Activated B cell treated with CpG ODN at 0.5 μM for 24 hours (primary cell): ENCODE measurements at regions not wholly inside any gene's neighbourhood (a gene's known extent, or its start where the extent isn't known, plus 50 kb on each side); places are given as distances from the start of the nearest gene placed in this dataset.

Experiments
- ATAC-seq: fragments of 200-7000 bp; cut with Tn5 transposase; one replicate; pipeline ENCODE4 v1.10.0; 2021; ENCODE audit warnings: low read depth, mild to moderate bottlenecking, moderate library complexity
- CTCF ChIA-PET: fragments of 350-600 bp; sonication (Branson Sonifier 250); formaldehyde crosslinking; loops from one replicate; lab custom pipeline; 2021; ENCODE audit warnings: antibody characterized with exemption; lab: Charles Lee
- POLR2A ChIA-PET: fragments of 350-600 bp; sonication (Branson Sonifier 250); formaldehyde crosslinking; loops from one replicate; lab custom pipeline; 2021; ENCODE audit warnings: antibody characterized with exemption; lab: Charles Lee
- DNase-seq: peaks from one replicate; pipeline ENCODE4 v3.0.0; 2022
- H3K27ac Mint-ChIP-seq: one replicate; pipeline ENCODE4 v1.8.0; 2020; ENCODE audit warnings: mixed read lengths
- H3K27me3 Mint-ChIP-seq: one replicate; pipeline ENCODE4 v1.8.0; 2021; ENCODE audit warnings: mixed read lengths
- H3K36me3 Mint-ChIP-seq: one replicate; pipeline ENCODE4 v1.8.0; 2021; ENCODE audit warnings: low read depth, mixed read lengths
- H3K4me1 Mint-ChIP-seq: one replicate; pipeline ENCODE4 v1.8.0; 2021; ENCODE audit warnings: mixed read lengths
- H3K4me3 Mint-ChIP-seq: one replicate; pipeline ENCODE4 v1.8.0; 2020; ENCODE audit warnings: mild to moderate bottlenecking, mixed read lengths
- H3K9me3 Mint-ChIP-seq: one replicate; pipeline ENCODE4 v1.8.0; 2020; ENCODE audit warnings: mixed read lengths
- CTCF ChIP-seq: fragments of 200-600 bp; IDR thresholded peaks from one replicate; pipeline ENCODE4 v1.8.0; 2022; ENCODE audit warnings: antibody characterized with exemption, mild to moderate bottlenecking
- intact Hi-C: fragments of 100-400 bp; cut with micrococcal nuclease; formaldehyde crosslinking; loops from one replicate; pipeline ENCODE4 v1.15.1; 2024

- no peak overlapping the region for H3K4me3 Mint-ChIP-seq
- ChIA-PET CTCF (interaction anchor here (0.6 kb wide), 1 partner anchor 147 kb away, joined by 5 read pairs; no protein-coding TSS in a partner anchor), POLR2A (no interaction called here)
- intact Hi-C loops: no loop called here
- H3K27ac Mint-ChIP-seq: no peak overlapping the region
- DNase-seq (no peak), ATAC-seq (no peak)
- no peaks in the 10 kb centered on the region for H3K36me3 Mint-ChIP-seq
- peaks cover 2% of the 10 kb centered on the region for H3K9me3 Mint-ChIP-seq
- H3K4me1 Mint-ChIP-seq: no peaks in the 10 kb centered on the region
- no peak for TF ChIP-seq CTCF
- H3K27me3 Mint-ChIP-seq: no peaks in the 10 kb centered on the region
These were observed 104.7 kb upstream of the KCNK2 start for GRCh38 chr1:214977700-214978374.

GRCh38 chr1:214979191-214979590 lies 103.3 kb upstream of the KCNK2 start:
- Mint-ChIP-seq H3K27ac (no peak overlapping the region), H3K4me1 (no peaks in the 10 kb centered on the region), H3K27me3 (no peaks in the 10 kb centered on the region), H3K36me3 (no peaks in the 10 kb centered on the region), H3K9me3 (peaks cover 8% of the 10 kb centered on the region), H3K4me3 (no peak overlapping the region)
- DNase-seq (no peak), ATAC-seq (no peak)
- TF ChIP-seq CTCF: no peak
- intact Hi-C loops: no loop called here
- CTCF ChIA-PET: no interaction called here
- POLR2A ChIA-PET: no interaction called here

GRCh38 chr1:214980921-214981320 lies 101.6 kb upstream of the KCNK2 start:
- ChIA-PET POLR2A (no interaction called here), CTCF (no interaction called here)
- Mint-ChIP-seq H3K27me3 (no peaks in the 10 kb centered on the region), H3K9me3 (peaks cover 12% of the 10 kb centered on the region), H3K36me3 (no peaks in the 10 kb centered on the region), H3K27ac (no peak overlapping the region), H3K4me3 (no peak overlapping the region), H3K4me1 (no peaks in the 10 kb centered on the region)
- DNase-seq (no peak), ATAC-seq (no peak)
- TF ChIP-seq CTCF: no peak
- intact Hi-C loops: no loop called here

- TF ChIP-seq CTCF: no peak
- CTCF ChIA-PET: no interaction called here
These were observed 99.2 kb upstream of the KCNK2 start for GRCh38 chr1:214983126-214983869.

GRCh38 chr1:214989341-214989740 lies 93.2 kb upstream of the KCNK2 start:
- Mint-ChIP-seq H3K36me3 (no peaks in the 10 kb centered on the region), H3K27ac (no peak overlapping the region), H3K4me3 (no peak overlapping the region), H3K27me3 (no peaks in the 10 kb centered on the region), H3K9me3 (peaks cover 5% of the 10 kb centered on the region), H3K4me1 (no peaks in the 10 kb centered on the region)
- CTCF ChIA-PET: no interaction called here
- DNase-seq: no peak
- no peak for TF ChIP-seq CTCF
- ATAC-seq: no peak
- intact Hi-C loops: no loop called here
- POLR2A ChIA-PET: no interaction called here

More at GRCh38 chr1:214983126-214983869, 99.2 kb upstream of the KCNK2 start:
- H3K4me3 Mint-ChIP-seq: no peak overlapping the region
- ATAC-seq (no peak), DNase-seq (no peak)
- no peaks in the 10 kb centered on the region for H3K36me3 Mint-ChIP-seq
- H3K27ac Mint-ChIP-seq: no peak overlapping the region
- peaks cover 12% of the 10 kb centered on the region for H3K9me3 Mint-ChIP-seq
- no peaks in the 10 kb centered on the region for H3K4me1 Mint-ChIP-seq
- POLR2A ChIA-PET: no interaction called here
- intact Hi-C loops: no loop called here
- H3K27me3 Mint-ChIP-seq: no peaks in the 10 kb centered on the region
